CD4-positive, alpha-beta T cell (primary cell): ENCODE measurements at regions not wholly inside any gene's neighbourhood (a gene's known extent, or its start where the extent isn't known, plus 50 kb on each side); places are given as distances from the start of the nearest gene placed in this dataset.

Source experiments
- ATAC-seq: fragments of 200-7000 bp; cut with Tn5 transposase; one replicate; pipeline ENCODE4 v1.10.0; 2022; ENCODE audit warnings: mild to moderate bottlenecking; ENCODE audit not compliant: poor library complexity
- CTCF ChIA-PET: fragments of 350-600 bp; sonication (Branson Sonifier 250); formaldehyde crosslinking; loops from one replicate; lab custom pipeline; 2021; ENCODE audit warnings: antibody characterized with exemption, inconsistent platforms; lab: Charles Lee
- POLR2A ChIA-PET: fragments of 350-600 bp; sonication (Branson Sonifier 250); formaldehyde crosslinking; loops from one replicate; lab custom pipeline; 2021; ENCODE audit warnings: antibody characterized with exemption, inconsistent platforms; lab: Charles Lee
- DNase-seq, 14 experiments: peaks; one replicate each; pipeline ENCODE4 v3.0.0-alpha.2; 2013 to 2020; ENCODE audit warnings: mixed read lengths in 2 of 14
- H3K27ac ChIP-seq, 2 donors: one replicate each; pipeline versions ENCODE4 v1.5.1 to v1.7.0; 2013; ENCODE audit warnings: low read length in 2 of 2, low read depth in 1 of 2, mild to moderate bottlenecking in 1 of 2
- H3K27me3 ChIP-seq, 2 experiments: 1 replicate in 1 of 2; 2 replicates in 1 of 2; pipeline versions ENCODE4 v1.6.1 to v1.7.0; 2013; ENCODE audit warnings: low read length in 2 of 2, control low read depth in 1 of 2, mild to moderate bottlenecking in 1 of 2, moderate library complexity in 1 of 2; ENCODE audit not compliant: insufficient read depth in 2 of 2, control insufficient read depth in 1 of 2
- H3K36me3 ChIP-seq: one replicate; pipeline ENCODE4 v1.6.1; 2013; ENCODE audit warnings: low read length, control low read depth; ENCODE audit not compliant: insufficient read depth
- H3K4me1 ChIP-seq: one replicate; pipeline ENCODE4 v1.6.1; 2013; ENCODE audit warnings: low read length, control low read depth; ENCODE audit not compliant: insufficient read depth
- H3K4me3 ChIP-seq: one replicate; pipeline ENCODE4 v1.5.1; 2013; ENCODE audit warnings: mild to moderate bottlenecking, low read length, moderate library complexity
- H3K9me3 ChIP-seq, 2 experiments: 1 replicate in 1 of 2; 2 replicates in 1 of 2; pipeline versions ENCODE4 v1.6.1 to v1.7.0; 2013; ENCODE audit warnings: low read length in 2 of 2, mild to moderate bottlenecking in 2 of 2, control low read depth in 1 of 2, moderate library complexity in 1 of 2; ENCODE audit not compliant: control insufficient read depth in 1 of 2, insufficient read depth in 1 of 2
- H3K27ac Mint-ChIP-seq: one replicate; pipeline ENCODE4 v1.8.0; 2020; ENCODE audit warnings: mixed read lengths
- H3K27me3 Mint-ChIP-seq: one replicate; pipeline ENCODE4 v1.8.0; 2021; ENCODE audit warnings: mixed read lengths
- H3K36me3 Mint-ChIP-seq: one replicate; pipeline ENCODE4 v1.8.0; 2021; ENCODE audit warnings: low read depth, mixed read lengths
- H3K4me1 Mint-ChIP-seq: one replicate; pipeline ENCODE4 v1.8.0; 2021; ENCODE audit warnings: low read depth, mixed read lengths
- H3K4me3 Mint-ChIP-seq: one replicate; pipeline ENCODE4 v1.8.0; 2020; ENCODE audit warnings: mild to moderate bottlenecking, mixed read lengths
- H3K9me3 Mint-ChIP-seq: one replicate; pipeline ENCODE4 v1.8.0; 2020; ENCODE audit warnings: mixed read lengths
- CTCF ChIP-seq: fragments of 200-600 bp; IDR thresholded peaks from one replicate; pipeline ENCODE4 v1.8.0; 2022; ENCODE audit warnings: antibody characterized with exemption, mild to moderate bottlenecking
- intact Hi-C, 2 experiments: fragments of 100-400 bp; cut with DNase I in 1 of 2; cut with micrococcal nuclease in 1 of 2; formaldehyde crosslinking; loops; one replicate each; pipeline versions ENCODE4 v1.15.1 to v1.9.0; 2023 to 2025; cut with DNase I, micrococcal nuclease

DNA sequence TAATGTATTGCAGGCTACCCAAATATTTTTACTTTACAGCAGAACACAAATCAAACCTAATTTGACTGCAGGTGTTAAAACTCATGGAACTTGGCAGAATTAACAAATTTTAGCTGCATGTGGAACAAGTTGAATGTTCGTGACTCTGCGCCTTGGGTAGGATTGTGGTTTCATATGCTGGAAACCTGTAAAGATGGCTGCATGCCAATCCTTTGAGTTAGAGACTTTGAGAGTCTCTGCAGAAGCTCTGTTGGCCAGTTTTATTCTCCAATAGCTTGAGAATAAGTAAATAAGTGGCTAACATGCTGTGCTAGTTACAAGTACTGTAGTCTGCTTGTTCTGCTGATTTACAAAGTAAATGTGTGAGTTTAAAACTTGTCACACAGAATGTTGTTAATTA, 77.8 kb downstream of the PDE6H start:
- intact Hi-C loops: no loop called here
- no peak overlapping the region for H3K27ac ChIP-seq
- Mint-ChIP-seq H3K4me1 (peaks cover 31% of the 10 kb centered on the region), H3K27ac (peak overlapping the region; percentile 58), H3K9me3 (peaks cover 2% of the 10 kb centered on the region), H3K4me3 (peak overlapping the region; percentile 66), H3K36me3 (no peaks in the 10 kb centered on the region), H3K27me3 (no peaks in the 10 kb centered on the region)
- ChIA-PET CTCF (no interaction called here), POLR2A (interaction anchor here (0.6 to 2.2 kb wide), 8 partner anchors 14 to 280 kb away, joined by 3 to 14 read pairs (median 4); a partner anchor contains a TSS)
- no peak for TF ChIP-seq CTCF
- peak; percentile 91 for ATAC-seq
- H3K27me3 ChIP-seq: no peaks in the 10 kb centered on the region
- peak in 6 of 14 experiments; percentile 4 to 72 (median 11) for DNase-seq
- no peak overlapping the region for H3K4me3 ChIP-seq
- H3K36me3 ChIP-seq: no peaks in the 10 kb centered on the region
- H3K4me1 ChIP-seq: no peaks in the 10 kb centered on the region
- no peaks in the 10 kb centered on the region for H3K9me3 ChIP-seq

DNA sequence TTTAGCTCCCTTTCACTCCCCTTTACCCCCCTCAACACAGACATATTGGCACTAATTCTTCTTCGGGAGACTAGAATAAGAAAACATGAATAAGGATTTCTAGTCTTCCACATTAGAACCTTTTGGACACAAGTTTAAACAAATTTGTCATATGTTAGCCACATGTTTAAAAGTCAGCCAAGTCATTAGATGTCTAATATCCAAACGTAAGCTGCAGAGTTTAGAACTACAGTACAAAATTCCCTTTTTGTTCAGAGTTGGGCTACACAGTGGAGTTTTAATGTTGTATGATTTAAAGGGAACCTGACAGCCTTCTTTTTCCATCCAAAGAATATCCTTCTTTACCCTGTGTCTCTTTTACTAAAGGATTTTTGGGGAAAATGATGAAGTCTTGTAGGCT, 79.8 kb downstream of the PDE6H start:
- Histone ChIP-seq H3K9me3 (no peaks in the 10 kb centered on the region), H3K27me3 (no peaks in the 10 kb centered on the region), H3K4me1 (no peaks in the 10 kb centered on the region), H3K36me3 (no peaks in the 10 kb centered on the region), H3K27ac (no peak overlapping the region), H3K4me3 (no peak overlapping the region)
- ATAC-seq (no peak), DNase-seq (no peak)
- Mint-ChIP-seq H3K4me3 (no peak overlapping the region), H3K4me1 (peaks cover 31% of the 10 kb centered on the region), H3K27me3 (no peaks in the 10 kb centered on the region), H3K36me3 (no peaks in the 10 kb centered on the region), H3K9me3 (no peaks in the 10 kb centered on the region), H3K27ac (no peak overlapping the region)
- POLR2A ChIA-PET: no interaction called here
- intact Hi-C loops: no loop called here
- TF ChIP-seq CTCF: no peak
- CTCF ChIA-PET: no interaction called here

- intact Hi-C loops: no loop called here
- CTCF ChIA-PET: no interaction called here
- Mint-ChIP-seq H3K9me3 (no peaks in the 10 kb centered on the region), H3K27ac (no peak overlapping the region), H3K36me3 (no peaks in the 10 kb centered on the region), H3K4me3 (no peak overlapping the region), H3K27me3 (no peaks in the 10 kb centered on the region), H3K4me1 (peaks cover 12% of the 10 kb centered on the region)
- POLR2A ChIA-PET: no interaction called here
- no peaks in the 10 kb centered on the region for H3K36me3 ChIP-seq
- H3K4me1 ChIP-seq: no peaks in the 10 kb centered on the region
- no peak for ATAC-seq
- no peak for DNase-seq
- H3K27ac ChIP-seq: no peak overlapping the region
- no peak for TF ChIP-seq CTCF
- H3K4me3 ChIP-seq: no peak overlapping the region
- no peaks in the 10 kb centered on the region for H3K9me3 ChIP-seq
- no peaks in the 10 kb centered on the region for H3K27me3 ChIP-seq
Measured at GRCh38 chr12:15056218-15056617, 83.4 kb downstream of the PDE6H start.
